ENCODE measurements at regions not wholly inside any gene's neighbourhood (a gene's known extent, or its start where the extent isn't known, plus 50 kb on each side); places are given as distances from the start of the nearest gene placed in this dataset.
A peak's percentile ranks its signal among the peaks of the same experiment; 100 is the strongest.
"Not testable (repeated sequence)": the region's sequence is repeated elsewhere in the genome, so short reads cannot be mapped to it uniquely, and the experiment has no call there.

- Histone ChIP-seq H3K27me3 (no peaks in the 10 kb centered on the region), H3K27ac (no peak overlapping the region), H3K9me3 (peaks cover 0 to under 1% (median 0%) of the 10 kb centered on the region in 4 donors), H3K4me1 (no peaks in the 10 kb centered on the region), H3K4me3 (no peak overlapping the region), H3K36me3 (no peaks in the 10 kb centered on the region)
- WGBS, 2 donors, result 66 to 70% methylated on average over 7 of the region's 7 CpGs
- no peak for DNase-seq (ENCODE audit: low spot score in 2 of 2)
- no peak for TF ChIP-seq POLR2A (IDR thresholded peaks at IDR 0.05)
- TF ChIP-seq EP300 (IDR thresholded peaks at IDR 0.05), result no peak
- TF ChIP-seq CTCF (IDR thresholded peaks at IDR 0.05), result no peak
These were observed 124.5 kb upstream of the TBX5 start for GRCh38 chr12:114530417-114530816.

GRCh38 chr12:114529966-114530365 is 124.0 kb upstream of the TBX5 start:
- DNase-seq (ENCODE audit: low spot score in 2 of 2), result no peak
- TF ChIP-seq POLR2A (IDR thresholded peaks at IDR 0.05), result no peak
- no peak for TF ChIP-seq EP300 (IDR thresholded peaks at IDR 0.05)
- no peak for TF ChIP-seq CTCF (IDR thresholded peaks at IDR 0.05)
- peaks cover 0 to 5% (median 0%) of the 10 kb centered on the region in 4 donors for H3K9me3 ChIP-seq
- no peaks in the 10 kb centered on the region for H3K36me3 ChIP-seq
- H3K4me3 ChIP-seq, result no peak overlapping the region
- H3K27me3 ChIP-seq, result no peaks in the 10 kb centered on the region
- H3K27ac ChIP-seq, result no peak overlapping the region
- 36 to 42% methylated on average over 2 of the region's 2 CpGs for WGBS, 2 donors
- H3K4me1 ChIP-seq, result no peaks in the 10 kb centered on the region

GRCh38 chr12:114528766-114529165 is 122.8 kb upstream of the TBX5 start:
- no peaks in the 10 kb centered on the region for H3K27me3 ChIP-seq
- peaks cover 0 to 6% (median 0%) of the 10 kb centered on the region in 4 donors for H3K9me3 ChIP-seq
- WGBS, 2 donors, result 61 to 74% methylated on average over 3 of the region's 3 CpGs
- TF ChIP-seq POLR2A (IDR thresholded peaks at IDR 0.05), result no peak
- no peak for DNase-seq (ENCODE audit: low spot score in 2 of 2)
- H3K27ac ChIP-seq, result no peak overlapping the region
- H3K4me1 ChIP-seq, result no peaks in the 10 kb centered on the region
- no peak overlapping the region for H3K4me3 ChIP-seq
- H3K36me3 ChIP-seq, result no peaks in the 10 kb centered on the region

- not testable (repeated sequence) for H3K9me3 ChIP-seq; DNase-seq (ENCODE audit: low spot score in 2 of 2); H3K36me3 ChIP-seq; H3K4me1 ChIP-seq; H3K27me3 ChIP-seq; H3K4me3 ChIP-seq; H3K27ac ChIP-seq
- 91 to 93% methylated on average over 2 of the region's 2 CpGs for WGBS, 2 donors
These were observed 115.2 kb upstream of the TBX5 start for GRCh38 chr12:114521160-114521559.

GRCh38 chr12:114512351-114512750 is 106.4 kb upstream of the TBX5 start:
- DNase-seq (ENCODE audit: low spot score in 2 of 2), result no peak
- H3K27me3 ChIP-seq, result no peaks in the 10 kb centered on the region
- H3K4me3 ChIP-seq, result no peak overlapping the region
- no peaks in the 10 kb centered on the region for H3K36me3 ChIP-seq
- TF ChIP-seq POLR2A (IDR thresholded peaks at IDR 0.05), result no peak
- no peak for TF ChIP-seq EP300 (IDR thresholded peaks at IDR 0.05)
- TF ChIP-seq CTCF (IDR thresholded peaks at IDR 0.05), result no peak
- H3K27ac ChIP-seq, result no peak overlapping the region
- H3K4me1 ChIP-seq, result no peaks in the 10 kb centered on the region
- H3K9me3 ChIP-seq, result no peaks in the 10 kb centered on the region
- 39 to 42% methylated on average over 3 of the region's 3 CpGs for WGBS, 2 donors

- Histone ChIP-seq H3K9me3 (no peaks in the 10 kb centered on the region), H3K4me1 (no peaks in the 10 kb centered on the region), H3K27ac (no peak overlapping the region), H3K4me3 (no peak overlapping the region), H3K27me3 (peaks cover 0 to 13% of the 10 kb centered on the region in 2 donors), H3K36me3 (no peaks in the 10 kb centered on the region)
- peak; percentile 61 to 89 for DNase-seq (ENCODE audit: low spot score in 2 of 2)
- WGBS, 2 donors, result 36 to 37% methylated on average over 8 of the region's 8 CpGs
- TF ChIP-seq POLR2A (IDR thresholded peaks at IDR 0.05) (no peak), CTCF (IDR thresholded peaks at IDR 0.05) (peak; percentile 43 to 63 (median 55)), EP300 (IDR thresholded peaks at IDR 0.05) (no peak)
These were observed 102.7 kb upstream of the TBX5 start for GRCh38 chr12:114508529-114509129.

All from tibial nerve (tissue), 4 donors.